PC-3 (cell line): ENCODE measurements at regions not wholly inside any gene's neighbourhood (a gene's known extent, or its start where the extent isn't known, plus 50 kb on each side); places are given as distances from the start of the nearest gene placed in this dataset.

Experiments
- EZH2 ChIP-seq: fragments of 300-600 bp; sonication (generic); IDR thresholded peaks from one replicate; pipeline ENCODE4 v1.6.1; 2017; ENCODE audit warnings: antibody characterized with exemption, mild to moderate bottlenecking, low read length; ENCODE audit not compliant: unreplicated experiment
- TF ChIP-seq, protein P1 (sequence below): fragments of 300-600 bp; sonication (generic); conservative IDR thresholded peaks from 2 replicates; pipeline ENCODE4 v1.5.1; 2017; ENCODE audit warnings: antibody characterized with exemption, low read depth, mild to moderate bottlenecking, low read length

DNA sequence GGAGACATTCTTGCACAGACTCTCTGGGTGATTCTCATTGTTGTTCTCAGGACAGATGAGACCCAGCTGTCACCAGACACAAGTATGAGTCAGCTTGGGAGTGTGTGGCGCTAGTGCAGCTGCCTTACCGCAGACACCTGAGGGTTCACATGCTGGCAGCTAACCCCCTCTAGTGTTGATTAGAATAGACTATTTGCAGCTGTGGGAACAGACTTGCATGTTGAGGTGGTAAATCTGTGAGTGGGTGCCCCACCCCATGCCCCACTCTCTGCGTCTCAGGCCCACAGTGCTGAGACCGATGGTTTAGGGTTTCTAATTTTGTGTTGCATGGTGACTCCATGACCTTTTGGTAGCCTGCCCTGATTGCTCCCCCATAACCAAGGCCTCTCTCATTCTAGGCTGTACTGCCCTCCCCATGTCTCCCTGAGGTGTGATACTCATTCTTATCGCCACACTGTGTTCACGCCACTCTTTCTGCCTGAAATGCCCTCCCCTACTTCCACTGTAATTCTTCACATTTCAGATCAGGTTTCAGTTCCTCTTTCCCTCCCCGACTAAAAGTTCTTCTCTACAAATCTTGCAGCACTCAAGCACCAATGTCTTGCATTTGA lies 73.7 kb upstream of the KIRREL3 start:
- no peak for TF ChIP-seq EZH2
- TF ChIP-seq, protein P1, sequence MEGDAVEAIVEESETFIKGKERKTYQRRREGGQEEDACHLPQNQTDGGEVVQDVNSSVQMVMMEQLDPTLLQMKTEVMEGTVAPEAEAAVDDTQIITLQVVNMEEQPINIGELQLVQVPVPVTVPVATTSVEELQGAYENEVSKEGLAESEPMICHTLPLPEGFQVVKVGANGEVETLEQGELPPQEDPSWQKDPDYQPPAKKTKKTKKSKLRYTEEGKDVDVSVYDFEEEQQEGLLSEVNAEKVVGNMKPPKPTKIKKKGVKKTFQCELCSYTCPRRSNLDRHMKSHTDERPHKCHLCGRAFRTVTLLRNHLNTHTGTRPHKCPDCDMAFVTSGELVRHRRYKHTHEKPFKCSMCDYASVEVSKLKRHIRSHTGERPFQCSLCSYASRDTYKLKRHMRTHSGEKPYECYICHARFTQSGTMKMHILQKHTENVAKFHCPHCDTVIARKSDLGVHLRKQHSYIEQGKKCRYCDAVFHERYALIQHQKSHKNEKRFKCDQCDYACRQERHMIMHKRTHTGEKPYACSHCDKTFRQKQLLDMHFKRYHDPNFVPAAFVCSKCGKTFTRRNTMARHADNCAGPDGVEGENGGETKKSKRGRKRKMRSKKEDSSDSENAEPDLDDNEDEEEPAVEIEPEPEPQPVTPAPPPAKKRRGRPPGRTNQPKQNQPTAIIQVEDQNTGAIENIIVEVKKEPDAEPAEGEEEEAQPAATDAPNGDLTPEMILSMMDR = peak; percentile 57
